KOPT-K1 (cell line): ENCODE measurements at regions not wholly inside any gene's neighbourhood (a gene's known extent, or its start where the extent isn't known, plus 50 kb on each side); places are given as distances from the start of the nearest gene placed in this dataset.

Source experiments
- H3K27ac ChIP-seq: fragments of 200-600 bp; sonication (generic); 2 replicates; pipeline ENCODE4 v1.5.1; 2016; ENCODE audit warnings: antibody characterized with exemption, mild to moderate bottlenecking, low read depth, low read length; ENCODE audit not compliant: poor library complexity, severe bottlenecking
- H3K36me3 ChIP-seq: fragments of 200-600 bp; sonication (generic); 2 replicates; pipeline ENCODE4 v1.5.1; 2017; ENCODE audit warnings: antibody characterized with exemption, mild to moderate bottlenecking, low read length, moderate library complexity; ENCODE audit not compliant: insufficient read depth
- H3K9me3 ChIP-seq: fragments of 200-600 bp; sonication (generic); 2 replicates; pipeline ENCODE4 v1.5.1; 2017; ENCODE audit warnings: antibody characterized with exemption, low read length, mild to moderate bottlenecking; ENCODE audit not compliant: insufficient read depth, poor library complexity, severe bottlenecking

- Histone ChIP-seq H3K9me3 (peaks cover 12% of the 10 kb centered on the region), H3K27ac (no peak overlapping the region), H3K36me3 (no peaks in the 10 kb centered on the region)
Measured at GRCh38 chr5:15243301-15244020, 256.5 kb upstream of the FBXL7 start.

GRCh38 chr5:15241216-15241821 lies 258.7 kb upstream of the FBXL7 start:
- H3K9me3 ChIP-seq, result peaks cover 12% of the 10 kb centered on the region
- H3K27ac ChIP-seq, result no peak overlapping the region
- H3K36me3 ChIP-seq, result no peaks in the 10 kb centered on the region

- no peaks in the 10 kb centered on the region for H3K36me3 ChIP-seq
- no peak overlapping the region for H3K27ac ChIP-seq
- H3K9me3 ChIP-seq, result peaks cover 12% of the 10 kb centered on the region
Measured at GRCh38 chr5:15238006-15238405, 262.0 kb upstream of the FBXL7 start.

GRCh38 chr5:15236911-15237508 lies 263.0 kb upstream of the FBXL7 start:
- H3K36me3 ChIP-seq, result no peaks in the 10 kb centered on the region
- no peak overlapping the region for H3K27ac ChIP-seq
- peaks cover 12% of the 10 kb centered on the region for H3K9me3 ChIP-seq

GRCh38 chr5:15234911-15235310 lies 265.1 kb upstream of the FBXL7 start:
- Histone ChIP-seq H3K9me3 (peaks cover 2% of the 10 kb centered on the region), H3K27ac (no peak overlapping the region), H3K36me3 (no peaks in the 10 kb centered on the region)

GRCh38 chr5:15234366-15234765 lies 265.6 kb upstream of the FBXL7 start:
- H3K27ac ChIP-seq, result no peak overlapping the region
- no peaks in the 10 kb centered on the region for H3K9me3 ChIP-seq
- no peaks in the 10 kb centered on the region for H3K36me3 ChIP-seq

GRCh38 chr5:15233566-15233965 lies 266.4 kb upstream of the FBXL7 start:
- Histone ChIP-seq H3K27ac (no peak overlapping the region), H3K9me3 (no peaks in the 10 kb centered on the region)

GRCh38 chr5:15222156-15222555 lies 277.8 kb upstream of the FBXL7 start:
- Histone ChIP-seq H3K36me3 (no peaks in the 10 kb centered on the region), H3K9me3 (no peaks in the 10 kb centered on the region), H3K27ac (no peak overlapping the region)

More at GRCh38 chr5:15233566-15233965, 266.4 kb upstream of the FBXL7 start:
- no peaks in the 10 kb centered on the region for H3K36me3 ChIP-seq

GRCh38 chr5:15220642-15221173 lies 279.3 kb upstream of the FBXL7 start:
- Histone ChIP-seq H3K27ac (no peak overlapping the region), H3K9me3 (no peaks in the 10 kb centered on the region), H3K36me3 (no peaks in the 10 kb centered on the region)

GRCh38 chr5:15215056-15215455 lies 284.9 kb upstream of the FBXL7 start:
- Histone ChIP-seq H3K27ac (no peak overlapping the region), H3K9me3 (no peaks in the 10 kb centered on the region), H3K36me3 (no peaks in the 10 kb centered on the region)

GRCh38 chr5:15214010-15214409 lies 286.0 kb upstream of the FBXL7 start:
- Histone ChIP-seq H3K9me3 (no peaks in the 10 kb centered on the region), H3K36me3 (no peaks in the 10 kb centered on the region), H3K27ac (no peak overlapping the region)

- no peaks in the 10 kb centered on the region for H3K36me3 ChIP-seq
- H3K27ac ChIP-seq, result no peak overlapping the region
- H3K9me3 ChIP-seq, result no peaks in the 10 kb centered on the region
Measured at GRCh38 chr5:15209053-15209762, 290.8 kb upstream of the FBXL7 start.

- Histone ChIP-seq H3K27ac (no peak overlapping the region), H3K9me3 (no peaks in the 10 kb centered on the region), H3K36me3 (no peaks in the 10 kb centered on the region)
Measured at GRCh38 chr5:15206133-15206532, 293.8 kb upstream of the FBXL7 start.

GRCh38 chr5:15203376-15203775 lies 296.6 kb upstream of the FBXL7 start:
- Histone ChIP-seq H3K36me3 (no peaks in the 10 kb centered on the region), H3K9me3 (no peaks in the 10 kb centered on the region), H3K27ac (no peak overlapping the region)

GRCh38 chr5:15191012-15191411 lies 309.0 kb upstream of the FBXL7 start:
- no peak overlapping the region for H3K27ac ChIP-seq

More at GRCh38 chr5:15191012-15191411, 309.0 kb upstream of the FBXL7 start:
- Histone ChIP-seq H3K9me3 (no peaks in the 10 kb centered on the region), H3K36me3 (no peaks in the 10 kb centered on the region)
